22Rv1 (cell line): ENCODE measurements at regions not wholly inside any gene's neighbourhood (a gene's known extent, or its start where the extent isn't known, plus 50 kb on each side); places are given as distances from the start of the nearest gene placed in this dataset.

Experiments
- H3K27ac ChIP-seq: fragments of 450-650 bp; 2 replicates; pipeline ENCODE4 v1.5.1; 2017
- ZFX ChIP-seq: fragments of 450-650 bp; IDR thresholded peaks from 2 replicates; pipeline ENCODE4 v1.6.1; 2017; ENCODE audit warnings: antibody characterized with exemption, borderline replicate concordance
- TF ChIP-seq, protein P1 (sequence below): fragments of 450-650 bp; IDR thresholded peaks from 2 replicates; pipeline ENCODE4 v1.5.1; 2017; ENCODE audit warnings: mild to moderate bottlenecking

DNA sequence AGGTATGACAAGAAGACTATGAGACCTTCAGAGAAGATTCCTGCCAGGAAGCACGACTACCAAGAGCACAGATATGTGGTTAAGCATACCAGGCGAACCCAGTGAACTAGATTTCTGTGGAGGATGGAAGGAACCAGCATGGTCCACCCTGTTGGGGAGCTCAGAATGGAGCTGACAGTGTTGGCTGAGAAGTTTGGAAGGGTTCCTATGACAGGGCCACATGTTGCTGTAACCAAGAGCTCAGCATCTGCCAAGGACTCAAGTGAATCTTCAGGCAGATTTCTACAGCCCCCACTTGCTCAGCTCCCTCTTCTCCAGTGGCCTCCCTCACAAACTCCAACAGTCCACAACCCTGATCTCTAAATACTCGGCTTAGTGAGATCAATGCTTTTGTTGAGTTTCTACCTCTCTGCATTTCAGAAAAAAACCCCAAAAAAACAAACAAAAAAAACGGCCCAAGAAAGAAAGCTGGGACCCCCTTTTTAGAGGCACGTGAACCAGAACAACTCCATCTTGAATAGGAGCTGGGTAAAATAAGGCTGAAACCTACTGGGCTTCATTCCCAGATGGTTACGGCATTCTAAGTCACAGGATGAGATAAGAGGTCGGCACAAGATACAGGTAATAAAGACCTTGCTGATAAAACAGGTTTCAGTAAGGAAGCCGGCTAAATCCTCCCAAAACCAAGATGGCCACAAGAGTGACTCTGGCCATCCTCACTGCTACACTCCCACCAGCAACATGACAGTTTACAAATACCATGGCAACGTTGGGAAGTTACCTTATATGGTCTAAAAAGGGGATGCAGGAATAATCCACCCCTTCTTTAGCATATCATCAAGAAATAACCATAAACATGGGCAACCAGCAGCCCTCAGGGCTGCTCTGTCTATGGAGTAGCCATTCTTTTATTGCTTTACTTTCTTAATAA lies 691.1 kb downstream of the UQCRFS1 start:
- TF ChIP-seq, protein P1, sequence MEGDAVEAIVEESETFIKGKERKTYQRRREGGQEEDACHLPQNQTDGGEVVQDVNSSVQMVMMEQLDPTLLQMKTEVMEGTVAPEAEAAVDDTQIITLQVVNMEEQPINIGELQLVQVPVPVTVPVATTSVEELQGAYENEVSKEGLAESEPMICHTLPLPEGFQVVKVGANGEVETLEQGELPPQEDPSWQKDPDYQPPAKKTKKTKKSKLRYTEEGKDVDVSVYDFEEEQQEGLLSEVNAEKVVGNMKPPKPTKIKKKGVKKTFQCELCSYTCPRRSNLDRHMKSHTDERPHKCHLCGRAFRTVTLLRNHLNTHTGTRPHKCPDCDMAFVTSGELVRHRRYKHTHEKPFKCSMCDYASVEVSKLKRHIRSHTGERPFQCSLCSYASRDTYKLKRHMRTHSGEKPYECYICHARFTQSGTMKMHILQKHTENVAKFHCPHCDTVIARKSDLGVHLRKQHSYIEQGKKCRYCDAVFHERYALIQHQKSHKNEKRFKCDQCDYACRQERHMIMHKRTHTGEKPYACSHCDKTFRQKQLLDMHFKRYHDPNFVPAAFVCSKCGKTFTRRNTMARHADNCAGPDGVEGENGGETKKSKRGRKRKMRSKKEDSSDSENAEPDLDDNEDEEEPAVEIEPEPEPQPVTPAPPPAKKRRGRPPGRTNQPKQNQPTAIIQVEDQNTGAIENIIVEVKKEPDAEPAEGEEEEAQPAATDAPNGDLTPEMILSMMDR, result no peak
- TF ChIP-seq ZFX, result no peak
- no peak overlapping the region for H3K27ac ChIP-seq

DNA sequence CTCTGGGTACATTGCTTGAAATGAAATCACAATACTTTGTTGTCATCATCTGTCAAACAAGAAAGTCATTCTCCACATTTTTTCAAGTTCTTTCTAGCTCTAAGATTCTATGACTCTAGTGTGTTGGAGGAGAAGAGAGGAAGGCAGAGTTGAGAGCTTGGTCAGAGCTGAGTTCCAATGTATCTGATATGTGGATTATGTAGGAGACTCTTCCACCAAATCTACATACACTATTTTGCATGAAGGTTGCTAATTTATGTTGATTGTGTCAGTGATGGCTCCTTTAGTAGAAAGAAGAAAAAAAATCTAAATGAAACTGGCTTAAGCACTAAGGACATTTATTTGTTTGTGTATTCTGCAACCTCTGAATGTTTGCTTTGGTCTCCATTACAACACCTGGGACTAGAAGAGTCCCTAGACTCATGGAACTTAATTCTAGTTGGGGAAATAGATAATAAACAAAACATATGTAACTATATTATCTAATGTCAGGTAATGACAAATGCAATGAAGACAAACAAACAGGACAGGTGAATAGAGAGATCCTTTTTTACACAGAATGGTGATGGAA lies 691.9 kb downstream of the UQCRFS1 start:
- no peak for TF ChIP-seq ZFX
- TF ChIP-seq, protein P1, result no peak

DNA sequence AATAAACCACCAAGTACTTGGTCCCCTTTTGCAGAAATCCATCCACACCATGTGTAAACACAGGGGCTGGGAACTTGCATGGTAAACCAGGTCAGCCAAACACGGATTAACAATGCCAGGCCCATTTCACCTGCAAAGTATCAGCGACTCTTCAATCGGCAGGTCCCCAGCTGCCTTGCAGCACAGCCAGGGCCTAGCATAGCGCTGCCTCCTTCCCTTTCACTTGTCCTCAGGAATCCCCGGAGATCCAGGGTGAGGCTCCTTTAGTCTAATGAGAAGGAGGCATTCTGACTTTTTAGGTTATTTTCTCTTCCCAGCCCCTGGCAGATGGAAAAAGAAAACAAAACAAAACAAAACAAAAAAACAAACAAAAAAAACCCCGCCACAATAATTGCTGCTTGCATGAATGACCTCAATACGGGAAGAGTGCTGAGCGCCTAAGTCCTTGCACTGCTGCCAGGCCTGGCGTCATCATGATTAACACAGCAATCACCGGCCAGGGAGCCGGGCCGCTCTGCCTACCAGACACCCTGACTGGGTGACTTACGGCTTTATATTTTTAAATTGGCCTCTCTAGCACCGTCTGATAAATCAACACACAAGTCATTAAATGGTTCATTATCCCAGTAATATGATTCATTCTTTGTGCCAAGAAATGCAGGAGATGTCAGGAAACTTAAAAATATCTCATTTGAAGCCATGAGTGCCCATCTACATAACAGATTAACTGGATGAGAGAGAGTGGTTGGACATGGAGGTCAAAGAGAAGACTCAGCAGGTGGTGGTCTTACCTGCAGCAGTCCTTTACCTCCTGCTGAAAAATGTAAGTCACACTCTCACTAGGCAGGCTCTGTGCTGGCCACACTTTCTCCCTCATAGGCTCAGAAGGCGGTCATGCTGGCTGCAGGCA lies 692.7 kb downstream of the UQCRFS1 start:
- H3K27ac ChIP-seq, result no peak overlapping the region
- TF ChIP-seq, protein P1, result no peak
- no peak for TF ChIP-seq ZFX

More for the DNA sequence above, 691.9 kb downstream of the UQCRFS1 start:
- H3K27ac ChIP-seq, result no peak overlapping the region

DNA sequence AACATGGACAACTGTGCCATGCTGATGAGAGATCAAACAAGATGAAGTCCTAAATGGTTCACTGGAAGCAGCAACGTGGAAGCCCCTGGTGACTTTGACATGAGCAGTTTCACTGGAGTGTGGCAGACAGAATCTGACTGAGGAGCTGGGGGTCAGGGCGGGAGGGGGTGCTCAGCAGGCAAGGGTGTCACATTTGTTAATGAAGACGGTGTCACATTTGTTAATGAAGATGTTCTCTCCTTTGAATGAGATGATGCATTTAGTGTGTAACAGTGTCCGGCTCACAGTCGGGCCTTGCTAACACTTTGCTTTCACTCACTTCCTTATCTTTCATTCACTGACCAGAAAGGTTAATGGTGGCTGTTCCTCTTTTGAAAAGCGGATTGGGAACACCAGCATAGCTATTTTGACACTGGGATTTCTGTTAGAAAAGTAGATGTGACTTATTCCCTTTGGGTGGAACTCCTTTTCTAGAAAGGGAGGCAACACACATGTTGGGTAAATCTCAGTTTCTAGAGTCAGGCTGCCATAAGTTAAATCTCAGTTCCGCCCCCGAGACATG lies 693.7 kb downstream of the UQCRFS1 start:
- TF ChIP-seq ZFX, result no peak
- TF ChIP-seq, protein P1, result no peak
- no peak overlapping the region for H3K27ac ChIP-seq

DNA sequence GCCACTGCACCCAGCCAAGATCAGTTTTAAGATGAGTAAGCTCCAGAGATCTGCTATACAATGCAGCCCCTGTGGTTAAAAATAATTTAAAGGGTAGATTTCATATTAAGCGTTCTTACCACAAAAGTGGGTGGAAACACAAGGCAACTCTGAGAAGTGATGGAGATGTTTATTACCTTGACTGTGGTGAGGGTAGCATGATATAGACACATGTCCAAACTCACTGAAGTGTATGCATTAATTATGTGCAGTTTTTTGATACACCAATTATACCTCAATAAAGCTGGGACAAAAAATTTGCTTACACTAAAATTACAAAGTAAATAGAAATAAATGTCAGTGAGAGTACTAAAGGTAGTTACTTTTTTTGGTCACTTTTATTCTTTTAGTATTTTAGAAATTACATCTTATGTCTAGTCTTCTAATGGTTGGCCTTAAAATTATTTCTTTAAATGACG lies 696.5 kb downstream of the UQCRFS1 start:
- TF ChIP-seq, protein P1, result no peak
- TF ChIP-seq ZFX, result no peak
- H3K27ac ChIP-seq, result no peak overlapping the region

DNA sequence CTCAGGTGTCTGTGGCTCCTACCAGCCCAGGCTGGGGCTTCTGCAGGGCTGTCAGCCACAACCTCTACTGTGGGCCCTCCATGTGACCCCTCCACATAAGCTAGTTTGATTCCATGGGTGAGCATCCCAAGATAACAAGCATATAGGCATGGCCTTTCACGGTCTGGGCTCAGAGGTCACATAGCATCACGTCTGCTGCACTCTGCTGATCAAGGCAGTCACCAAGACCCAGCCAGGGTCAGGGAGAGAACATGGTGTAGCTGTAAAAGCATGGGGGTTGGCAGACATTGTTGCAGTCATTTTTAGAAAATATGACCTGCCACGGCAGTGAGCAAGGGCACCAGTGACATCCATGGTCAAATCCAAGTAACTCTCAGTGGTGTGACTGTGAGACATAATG lies 698.8 kb downstream of the UQCRFS1 start:
- TF ChIP-seq, protein P1, result no peak
- TF ChIP-seq ZFX, result no peak
- no peak overlapping the region for H3K27ac ChIP-seq
